ENCODE measurements at regions not wholly inside any gene's neighbourhood (a gene's known extent, or its start where the extent isn't known, plus 50 kb on each side); places are given as distances from the start of the nearest gene placed in this dataset.
"Not testable (repeated sequence)": the region's sequence is repeated elsewhere in the genome, so short reads cannot be mapped to it uniquely, and the experiment has no call there.

- DNase-seq (ENCODE audit: low read depth, low spot score): no peak
These were observed 115.1 kb upstream of the FRMD1 start for GRCh38 chr6:168193816-168194721.

DNA sequence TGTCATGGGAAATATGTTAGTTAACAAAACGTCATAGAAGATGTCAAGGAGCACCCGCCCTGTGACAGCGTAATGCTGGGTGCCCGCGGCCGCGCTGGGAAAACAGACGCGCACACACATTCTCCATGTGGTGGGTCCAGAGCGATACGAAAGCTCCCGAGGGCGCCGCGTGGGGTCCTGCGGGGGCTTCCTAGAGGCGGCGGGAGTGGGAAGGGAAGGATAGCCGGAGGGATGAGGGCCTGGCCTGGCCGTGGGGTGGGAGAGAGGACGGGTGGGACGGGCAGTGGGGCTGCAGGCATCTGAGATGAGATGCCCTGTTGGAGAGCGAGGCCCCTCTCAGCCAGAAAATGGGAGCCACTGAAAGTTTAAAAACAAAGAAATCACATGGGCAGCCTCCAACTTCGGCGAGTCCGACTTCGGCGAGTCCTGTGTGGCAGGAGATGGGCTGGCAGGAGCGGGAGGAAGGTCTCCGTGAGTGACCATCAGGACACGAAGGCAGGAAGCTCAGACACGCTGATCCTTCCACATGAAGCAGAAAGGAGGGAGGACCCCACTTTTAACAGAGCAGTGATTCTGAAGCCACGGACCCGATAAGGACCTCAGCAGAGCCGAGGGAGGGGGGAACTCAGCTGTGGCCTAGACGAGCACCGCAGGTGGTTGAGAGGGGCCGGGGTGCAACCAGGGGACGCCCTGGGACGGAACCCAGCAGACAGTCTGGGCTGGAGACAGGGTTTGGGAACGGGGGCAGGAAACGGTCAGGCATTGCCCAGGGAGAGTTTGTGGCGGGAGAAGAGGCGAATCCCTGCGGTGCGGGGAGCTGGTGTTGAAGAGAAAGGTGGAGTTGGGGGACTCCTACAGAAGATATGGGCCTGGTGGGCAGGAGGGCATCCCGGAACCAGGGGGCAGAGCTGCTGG lies 114.1 kb upstream of the FRMD1 start:
- DNase-seq (ENCODE audit: low read depth, low spot score): no peak

DNA sequence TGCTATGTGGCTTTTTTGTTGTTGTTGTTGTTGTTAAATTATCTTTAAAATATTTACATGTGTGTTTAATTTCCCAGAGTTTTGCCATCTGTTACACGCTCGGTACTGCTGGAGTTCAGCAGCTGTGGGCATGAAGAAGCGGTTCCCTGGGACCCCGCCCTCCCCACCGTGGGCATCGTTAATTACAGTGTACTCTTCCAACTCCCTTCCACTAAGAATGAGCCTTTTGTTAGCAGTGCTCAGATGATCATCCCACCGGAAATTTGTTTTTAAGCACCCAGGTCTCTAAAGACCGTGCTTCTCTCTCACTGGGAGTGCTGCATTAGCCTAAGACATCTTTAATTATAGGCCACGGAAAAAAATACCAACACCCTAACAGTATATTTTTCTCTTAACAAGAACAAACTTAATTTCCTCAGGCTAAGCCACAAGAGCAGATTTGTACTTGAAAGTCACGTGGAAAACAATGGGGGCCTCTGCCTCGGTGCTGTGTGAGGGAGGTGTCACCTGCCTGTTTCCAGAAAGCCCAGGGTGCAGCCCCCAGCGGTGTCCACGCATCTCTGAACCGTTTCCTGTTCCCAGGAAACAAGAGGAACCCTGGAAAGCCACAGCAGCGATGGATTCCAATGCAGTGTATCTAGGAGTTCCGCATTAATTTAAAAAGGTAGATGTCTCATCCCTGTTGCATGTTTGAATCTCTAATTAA lies 113.3 kb upstream of the FRMD1 start:
- no peak for DNase-seq (ENCODE audit: low read depth, low spot score)

GRCh38 chr6:168190646-168191443 lies 111.8 kb upstream of the FRMD1 start:
- no peak for DNase-seq (ENCODE audit: low read depth, low spot score)

- no peak for DNase-seq (ENCODE audit: low read depth, low spot score)
These were observed 111.0 kb upstream of the FRMD1 start for GRCh38 chr6:168190014-168190405.

- DNase-seq (ENCODE audit: low read depth, low spot score): no peak
These were observed 110.4 kb upstream of the FRMD1 start for GRCh38 chr6:168189200-168190013.

GRCh38 chr6:168188369-168189199 lies 109.6 kb upstream of the FRMD1 start:
- DNase-seq (ENCODE audit: low read depth, low spot score): no peak

DNA sequence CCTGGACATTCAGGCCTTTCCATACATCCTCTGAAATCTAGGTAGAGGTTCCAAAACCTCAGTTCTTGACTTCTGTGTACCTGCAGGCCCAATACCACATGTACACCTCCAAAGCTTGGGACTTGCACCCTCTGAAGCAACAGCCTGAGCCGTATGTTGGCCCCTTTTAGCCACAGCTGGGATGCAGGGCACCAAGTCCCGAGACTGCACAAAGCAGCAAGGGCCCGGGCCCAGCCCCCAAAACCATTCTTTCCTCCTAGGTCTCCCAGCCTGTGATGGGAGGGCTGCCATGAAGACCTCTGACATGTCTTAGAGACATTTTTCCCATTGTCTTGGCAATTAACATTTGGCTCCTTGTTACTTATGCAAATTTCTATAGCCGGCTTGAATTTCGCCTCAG lies 107.4 kb upstream of the FRMD1 start:
- DNase-seq (ENCODE audit: low read depth, low spot score): no peak

GRCh38 chr6:168186018-168186417 lies 107.0 kb upstream of the FRMD1 start:
- DNase-seq (ENCODE audit: low read depth, low spot score): not testable (repeated sequence)

GRCh38 chr6:168184701-168185100 lies 105.7 kb upstream of the FRMD1 start:
- DNase-seq (ENCODE audit: low read depth, low spot score): no peak

DNA sequence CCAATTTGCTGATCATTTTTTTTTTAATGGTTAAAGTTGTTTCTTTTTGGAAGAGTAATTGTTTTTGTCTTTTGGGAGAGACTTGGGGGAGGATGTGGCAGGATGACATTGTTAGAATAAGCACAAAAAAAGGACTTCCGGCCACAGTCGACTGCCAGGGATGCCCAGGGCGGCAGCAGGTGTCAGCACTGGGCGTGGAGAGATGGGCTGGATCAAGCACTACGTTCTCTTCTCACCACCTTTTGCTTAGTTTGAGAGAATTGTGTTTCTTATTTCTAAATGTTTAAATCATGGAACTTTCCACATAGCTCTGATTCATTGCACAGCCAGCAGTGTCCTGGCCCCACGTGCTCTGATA lies 104.6 kb upstream of the FRMD1 start:
- DNase-seq (ENCODE audit: low read depth, low spot score): no peak

DNA sequence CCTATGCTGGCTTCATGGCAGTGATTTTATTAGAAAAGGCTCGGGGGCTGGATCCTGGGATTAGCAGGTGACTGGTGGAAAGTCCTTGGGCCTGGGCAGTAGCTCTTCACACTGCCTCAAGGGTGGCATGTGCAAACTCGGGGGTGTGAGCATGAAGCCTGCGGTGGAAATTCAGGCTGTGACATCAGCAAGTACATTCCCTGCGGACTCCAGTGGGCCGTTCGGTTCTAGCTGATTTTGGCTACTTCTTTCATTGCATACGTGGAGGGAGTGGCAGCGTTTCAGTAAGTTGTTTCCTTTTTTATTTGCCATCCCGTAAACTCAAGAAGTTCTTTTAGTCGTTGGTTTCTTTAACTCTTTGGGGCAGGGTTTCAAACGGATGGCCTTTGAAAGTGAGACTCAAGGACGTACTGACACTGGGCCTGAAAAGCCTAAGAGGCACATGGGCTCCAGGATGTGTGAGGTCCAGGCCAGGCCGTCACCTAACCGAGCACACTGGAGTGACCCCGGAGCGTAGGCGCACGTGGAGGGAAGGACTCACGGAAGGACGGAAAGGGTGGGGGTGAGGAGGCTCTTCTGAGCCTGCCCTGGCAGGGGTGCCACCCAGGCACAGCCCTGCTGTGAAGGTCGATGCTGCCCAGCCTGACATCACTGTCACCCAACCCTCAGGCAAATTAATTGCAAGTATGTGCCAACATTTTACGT lies 104.0 kb upstream of the FRMD1 start:
- DNase-seq (ENCODE audit: low read depth, low spot score): no peak

GRCh38 chr6:168182366-168182765 lies 103.4 kb upstream of the FRMD1 start:
- DNase-seq (ENCODE audit: low read depth, low spot score): no peak

GRCh38 chr6:168181876-168182275 lies 102.9 kb upstream of the FRMD1 start:
- no peak for DNase-seq (ENCODE audit: low read depth, low spot score)

GRCh38 chr6:168181316-168181715 lies 102.3 kb upstream of the FRMD1 start:
- DNase-seq (ENCODE audit: low read depth, low spot score): no peak

DNA sequence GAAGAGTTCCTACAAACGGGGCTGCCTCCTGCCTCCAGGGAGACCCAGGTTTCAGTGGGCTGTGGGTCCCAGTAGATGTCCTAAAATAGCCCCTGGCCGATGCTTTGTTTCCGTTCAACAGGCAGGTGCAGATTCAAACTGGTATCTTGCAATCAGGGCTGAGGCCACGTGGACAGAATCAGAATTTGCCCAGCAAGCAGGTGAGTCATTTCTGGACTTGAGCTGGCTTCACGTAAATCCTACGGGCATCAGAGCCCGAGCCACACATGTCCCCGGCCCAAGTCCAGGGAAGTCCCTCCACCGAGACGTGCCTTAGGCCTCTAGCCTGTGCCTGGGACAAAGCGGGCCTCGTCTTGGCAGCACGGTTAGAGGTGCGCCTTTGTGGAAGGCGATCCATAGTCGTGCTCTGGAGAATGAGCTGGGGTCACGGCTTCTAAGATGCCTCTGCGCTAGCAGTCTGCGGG lies 101.6 kb upstream of the FRMD1 start:
- DNase-seq (ENCODE audit: low read depth, low spot score): no peak

- DNase-seq (ENCODE audit: low read depth, low spot score): no peak
These were observed 100.8 kb upstream of the FRMD1 start for GRCh38 chr6:168179702-168180382.

- no peak for DNase-seq (ENCODE audit: low read depth, low spot score)
These were observed 100.1 kb upstream of the FRMD1 start for GRCh38 chr6:168179133-168179532.

Measured in iPS DF 19.7 (cell line).